ENCODE measurements at regions not wholly inside any gene's neighbourhood (a gene's known extent, or its start where the extent isn't known, plus 50 kb on each side); places are given as distances from the start of the nearest gene placed in this dataset.

GRCh38 chr10:36278176-36278575 is 636.1 kb upstream of the FZD8 start:
- no peak overlapping the region for H3K27ac Mint-ChIP-seq
- H3K36me3 Mint-ChIP-seq (ENCODE audit: low read depth), result no peaks in the 10 kb centered on the region
- CTCF ChIA-PET, result no interaction called here
- no peak overlapping the region for H3K4me3 Mint-ChIP-seq
- H3K27me3 Mint-ChIP-seq, result no peaks in the 10 kb centered on the region
- no peak for ATAC-seq
- intact Hi-C loops (cut with DNase I, micrococcal nuclease), result no loop called here
- no peak for DNase-seq
- POLR2A ChIA-PET, result no interaction called here
- H3K9me3 Mint-ChIP-seq (ENCODE audit: low read depth), result peaks cover 17% of the 10 kb centered on the region
- no peaks in the 10 kb centered on the region for H3K4me1 Mint-ChIP-seq

DNA sequence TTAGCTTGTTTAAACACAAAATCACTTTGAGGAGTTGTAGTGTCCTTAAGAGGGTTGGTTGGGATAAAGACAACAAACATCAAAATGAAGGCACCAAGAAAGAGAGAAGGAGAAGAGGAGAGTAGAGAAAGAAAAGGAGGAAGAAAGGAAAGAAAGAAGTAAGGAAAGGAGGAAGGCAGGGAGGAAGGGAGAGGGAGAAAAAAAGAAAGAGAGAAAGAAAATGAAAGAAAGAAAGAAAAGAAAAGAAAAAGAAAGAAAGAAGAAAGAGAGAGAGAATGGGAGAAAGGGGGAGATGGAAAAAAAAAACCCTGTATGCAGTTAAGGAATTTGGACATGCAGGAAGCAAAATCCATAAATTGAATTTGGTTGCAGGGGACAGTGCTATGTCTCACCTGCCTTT is 635.4 kb upstream of the FZD8 start:
- DNase-seq, result no peak

GRCh38 chr10:36271627-36272340 is 629.7 kb upstream of the FZD8 start:
- Mint-ChIP-seq H3K27ac (no peak overlapping the region), H3K27me3 (no peaks in the 10 kb centered on the region), H3K36me3 (ENCODE audit: low read depth) (no peaks in the 10 kb centered on the region), H3K4me1 (no peaks in the 10 kb centered on the region), H3K9me3 (ENCODE audit: low read depth) (peaks cover 9% of the 10 kb centered on the region), H3K4me3 (no peak overlapping the region)
- intact Hi-C loops (cut with DNase I, micrococcal nuclease), result no loop called here
- ChIA-PET POLR2A (no interaction called here), CTCF (no interaction called here)
- DNase-seq (no peak), ATAC-seq (no peak)

More for the DNA sequence above, 635.4 kb upstream of the FZD8 start:
- H3K4me1 Mint-ChIP-seq, result no peaks in the 10 kb centered on the region
- H3K27ac Mint-ChIP-seq, result no peak overlapping the region
- H3K4me3 Mint-ChIP-seq, result no peak overlapping the region
- peaks cover 16% of the 10 kb centered on the region for H3K9me3 Mint-ChIP-seq (ENCODE audit: low read depth)
- POLR2A ChIA-PET, result no interaction called here
- ATAC-seq, result no peak
- CTCF ChIA-PET, result no interaction called here
- H3K27me3 Mint-ChIP-seq, result no peaks in the 10 kb centered on the region
- intact Hi-C loops (cut with DNase I, micrococcal nuclease), result no loop called here
- no peaks in the 10 kb centered on the region for H3K36me3 Mint-ChIP-seq (ENCODE audit: low read depth)

DNA sequence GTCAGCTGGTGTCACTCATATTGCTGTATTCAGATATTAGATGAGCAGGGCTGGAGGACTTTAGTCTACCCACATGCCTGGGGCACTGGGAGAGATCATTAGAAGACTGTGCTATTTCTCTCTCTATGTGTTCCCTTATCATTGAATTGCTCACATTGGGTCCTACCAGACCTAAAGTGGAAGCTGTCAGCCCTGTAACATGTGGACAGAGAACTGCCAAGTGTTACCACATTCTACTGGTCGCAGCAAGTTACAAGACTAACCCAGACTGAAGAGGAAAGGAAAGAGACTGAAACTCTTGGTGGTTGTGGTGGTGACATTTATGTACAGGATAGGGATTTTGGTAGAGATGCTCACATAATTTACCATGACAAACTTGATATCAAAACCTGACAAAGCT is 627.1 kb upstream of the FZD8 start:
- no peak for DNase-seq
- CTCF ChIA-PET, result no interaction called here
- no peaks in the 10 kb centered on the region for H3K4me1 Mint-ChIP-seq
- H3K9me3 Mint-ChIP-seq (ENCODE audit: low read depth), result peaks cover 9% of the 10 kb centered on the region
- POLR2A ChIA-PET, result no interaction called here
- no peaks in the 10 kb centered on the region for H3K36me3 Mint-ChIP-seq (ENCODE audit: low read depth)
- no peak overlapping the region for H3K27ac Mint-ChIP-seq
- H3K4me3 Mint-ChIP-seq, result no peak overlapping the region
- no peak for ATAC-seq
- no peaks in the 10 kb centered on the region for H3K27me3 Mint-ChIP-seq
- intact Hi-C loops (cut with DNase I, micrococcal nuclease), result no loop called here

- ChIA-PET POLR2A (no interaction called here), CTCF (no interaction called here)
- Mint-ChIP-seq H3K4me3 (no peak overlapping the region), H3K27me3 (no peaks in the 10 kb centered on the region), H3K9me3 (ENCODE audit: low read depth) (peaks cover 8% of the 10 kb centered on the region), H3K4me1 (no peaks in the 10 kb centered on the region), H3K36me3 (ENCODE audit: low read depth) (no peaks in the 10 kb centered on the region), H3K27ac (no peak overlapping the region)
- intact Hi-C loops (cut with DNase I, micrococcal nuclease), result no loop called here
- ATAC-seq, result no peak
- DNase-seq, result no peak
Measured at GRCh38 chr10:36266923-36267322, 624.8 kb upstream of the FZD8 start.

DNA sequence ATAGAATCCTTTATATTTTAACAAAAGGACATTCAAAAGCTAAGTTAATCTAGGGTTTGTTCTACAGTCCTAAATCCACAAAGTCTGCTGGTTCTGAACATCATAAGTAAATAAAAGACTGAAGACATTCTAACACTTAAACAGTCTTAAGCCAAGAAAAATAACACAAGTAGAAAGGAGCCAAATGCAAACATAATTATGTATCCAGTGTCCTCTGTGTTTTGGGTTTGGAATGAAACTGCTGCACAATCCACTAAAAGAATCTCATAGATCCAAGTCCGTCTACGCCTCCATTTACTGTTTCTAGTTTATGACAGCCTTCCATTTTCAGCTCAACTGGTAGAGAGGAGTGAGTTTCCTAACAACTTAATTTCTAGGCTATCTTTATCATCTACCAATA is 623.6 kb upstream of the FZD8 start:
- peaks cover 8% of the 10 kb centered on the region for H3K9me3 Mint-ChIP-seq (ENCODE audit: low read depth)
- H3K4me1 Mint-ChIP-seq, result no peaks in the 10 kb centered on the region
- DNase-seq, result no peak
- H3K36me3 Mint-ChIP-seq (ENCODE audit: low read depth), result no peaks in the 10 kb centered on the region
- intact Hi-C loops (cut with DNase I, micrococcal nuclease), result no loop called here
- H3K27ac Mint-ChIP-seq, result no peak overlapping the region
- ATAC-seq, result no peak
- no peak overlapping the region for H3K4me3 Mint-ChIP-seq
- CTCF ChIA-PET, result no interaction called here
- POLR2A ChIA-PET, result no interaction called here
- H3K27me3 Mint-ChIP-seq, result no peaks in the 10 kb centered on the region

GRCh38 chr10:36263871-36264270 is 621.8 kb upstream of the FZD8 start:
- DNase-seq, result no peak
- Mint-ChIP-seq H3K27me3 (no peaks in the 10 kb centered on the region), H3K27ac (no peak overlapping the region), H3K4me3 (no peak overlapping the region), H3K9me3 (ENCODE audit: low read depth) (peaks cover 18% of the 10 kb centered on the region), H3K36me3 (ENCODE audit: low read depth) (no peaks in the 10 kb centered on the region), H3K4me1 (no peaks in the 10 kb centered on the region)
- ChIA-PET POLR2A (no interaction called here), CTCF (no interaction called here)
- intact Hi-C loops (cut with DNase I, micrococcal nuclease), result no loop called here
- ATAC-seq, result no peak

DNA sequence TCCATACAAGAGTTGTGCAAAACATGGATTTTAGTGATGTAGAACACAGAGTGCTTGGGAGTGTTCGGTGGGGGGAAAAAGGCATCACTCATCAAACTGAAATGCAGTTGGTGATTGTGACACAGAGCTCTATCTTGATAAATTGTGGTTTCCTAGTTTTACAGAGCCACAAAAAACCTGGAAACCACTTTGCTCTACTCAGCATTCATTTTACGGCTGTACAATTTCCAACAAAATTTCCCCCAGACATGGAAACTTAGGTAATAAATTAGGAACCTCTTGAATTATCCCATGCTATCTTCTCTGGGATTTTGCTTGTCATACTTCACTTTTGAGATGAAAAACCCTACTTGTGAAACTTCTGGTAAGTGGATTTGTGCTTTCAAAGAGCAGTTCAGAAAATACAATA is 614.9 kb upstream of the FZD8 start:
- intact Hi-C loops (cut with DNase I, micrococcal nuclease), result no loop called here
- DNase-seq, result no peak
- CTCF ChIA-PET, result no interaction called here

GRCh38 chr10:36256166-36256565 is 614.1 kb upstream of the FZD8 start:
- no peaks in the 10 kb centered on the region for H3K36me3 Mint-ChIP-seq (ENCODE audit: low read depth)
- no peaks in the 10 kb centered on the region for H3K4me1 Mint-ChIP-seq
- CTCF ChIA-PET, result no interaction called here

More for the DNA sequence above, 614.9 kb upstream of the FZD8 start:
- H3K9me3 Mint-ChIP-seq (ENCODE audit: low read depth), result peaks cover 15% of the 10 kb centered on the region
- POLR2A ChIA-PET, result no interaction called here
- H3K4me3 Mint-ChIP-seq, result no peak overlapping the region
- no peaks in the 10 kb centered on the region for H3K36me3 Mint-ChIP-seq (ENCODE audit: low read depth)
- no peak for ATAC-seq
- H3K4me1 Mint-ChIP-seq, result no peaks in the 10 kb centered on the region
- no peaks in the 10 kb centered on the region for H3K27me3 Mint-ChIP-seq
- H3K27ac Mint-ChIP-seq, result no peak overlapping the region

GRCh38 chr10:36254199-36254598 is 612.1 kb upstream of the FZD8 start:
- DNase-seq, result no peak
- no peak for ATAC-seq
- intact Hi-C loops (cut with DNase I, micrococcal nuclease), result no loop called here
- ChIA-PET POLR2A (no interaction called here), CTCF (no interaction called here)
- Mint-ChIP-seq H3K27me3 (no peaks in the 10 kb centered on the region), H3K27ac (no peak overlapping the region), H3K4me1 (no peaks in the 10 kb centered on the region), H3K9me3 (ENCODE audit: low read depth) (peaks cover 6% of the 10 kb centered on the region), H3K36me3 (ENCODE audit: low read depth) (no peaks in the 10 kb centered on the region), H3K4me3 (no peak overlapping the region)

More at GRCh38 chr10:36256166-36256565, 614.1 kb upstream of the FZD8 start:
- POLR2A ChIA-PET, result no interaction called here
- Mint-ChIP-seq H3K27ac (no peak overlapping the region), H3K9me3 (ENCODE audit: low read depth) (peaks cover 16% of the 10 kb centered on the region), H3K4me3 (no peak overlapping the region), H3K27me3 (no peaks in the 10 kb centered on the region)
- intact Hi-C loops (cut with DNase I, micrococcal nuclease), result no loop called here
- ATAC-seq (no peak), DNase-seq (no peak)

GRCh38 chr10:36253731-36254130 is 611.6 kb upstream of the FZD8 start:
- Mint-ChIP-seq H3K27me3 (no peaks in the 10 kb centered on the region), H3K4me1 (no peaks in the 10 kb centered on the region), H3K27ac (no peak overlapping the region), H3K36me3 (ENCODE audit: low read depth) (no peaks in the 10 kb centered on the region), H3K9me3 (ENCODE audit: low read depth) (peaks cover 6% of the 10 kb centered on the region), H3K4me3 (no peak overlapping the region)
- POLR2A ChIA-PET, result no interaction called here
- ATAC-seq (no peak), DNase-seq (no peak)
- CTCF ChIA-PET, result no interaction called here
- intact Hi-C loops (cut with DNase I, micrococcal nuclease), result no loop called here

- ChIA-PET CTCF (no interaction called here), POLR2A (no interaction called here)
- Mint-ChIP-seq H3K4me1 (no peaks in the 10 kb centered on the region), H3K36me3 (ENCODE audit: low read depth) (no peaks in the 10 kb centered on the region), H3K27me3 (no peaks in the 10 kb centered on the region), H3K9me3 (ENCODE audit: low read depth) (peaks cover 6% of the 10 kb centered on the region), H3K27ac (no peak overlapping the region), H3K4me3 (no peak overlapping the region)
- DNase-seq, result no peak
- intact Hi-C loops (cut with DNase I, micrococcal nuclease), result no loop called here
- no peak for ATAC-seq
Measured at GRCh38 chr10:36251068-36251467, 609.0 kb upstream of the FZD8 start.

Measured in activated CD4-positive, alpha-beta T cell treated with anti-CD3 and anti-CD28 coated beads for 36 hours (primary cell).